ENCODE measurements at regions not wholly inside any gene's neighbourhood (a gene's known extent, or its start where the extent isn't known, plus 50 kb on each side); places are given as distances from the start of the nearest gene placed in this dataset.
"Not testable (repeated sequence)": the region's sequence is repeated elsewhere in the genome, so short reads cannot be mapped to it uniquely, and the experiment has no call there.

DNA sequence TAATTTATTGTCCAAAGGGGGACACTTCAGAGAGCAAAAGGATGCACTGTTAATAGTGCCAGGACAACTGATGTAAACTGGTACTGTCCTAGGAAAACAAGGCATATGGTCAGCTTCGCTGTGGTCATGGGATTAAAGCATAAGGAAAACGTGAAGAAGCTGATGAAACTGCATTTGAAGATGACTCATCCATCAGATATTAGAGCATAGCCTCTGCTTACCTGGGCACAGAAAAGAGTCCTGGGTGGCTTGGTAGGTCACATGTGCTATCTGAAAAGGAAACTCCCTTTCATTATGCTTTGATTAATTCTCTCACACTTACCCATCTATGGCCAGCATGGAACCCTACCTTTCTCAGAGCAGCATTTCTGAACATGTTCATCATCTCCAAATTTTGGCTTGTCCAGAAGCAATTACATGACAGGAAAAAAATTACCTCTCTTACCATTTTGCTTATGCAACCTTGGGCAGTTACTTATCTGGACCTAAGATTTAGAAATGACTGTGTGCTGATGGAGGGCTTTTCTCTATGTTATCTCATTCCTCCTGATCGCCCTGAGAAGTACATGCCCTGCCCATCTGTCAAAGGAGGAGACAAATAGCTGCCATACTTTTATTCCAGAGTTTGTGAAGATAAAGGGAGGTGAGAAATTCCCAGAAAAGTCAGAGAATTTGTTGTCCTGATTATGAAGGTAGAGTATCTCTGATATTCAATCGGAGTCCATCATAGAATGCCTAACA lies 275.3 kb upstream of the SLC14A2 start:
- DNase-seq (no peak), ATAC-seq (ENCODE audit: low FRiP score) (no peak)
- WGBS, 2 donors: 72 to 75% methylated on average over 4 of the region's 4 CpGs
- H3K36me3 ChIP-seq (ENCODE audit: control insufficient read depth in 1 of 2, insufficient read depth in 2 of 2, low read length in 1 of 2): no peaks in the 10 kb centered on the region
- H3K9me3 ChIP-seq (ENCODE audit: control insufficient read depth, low read length): no peaks in the 10 kb centered on the region
- peaks cover 0 to 5% of the 10 kb centered on the region in 2 donors for H3K4me1 ChIP-seq (ENCODE audit: control insufficient read depth in 1 of 2, insufficient read depth in 2 of 2, low read length in 2 of 2)
- no peaks in the 10 kb centered on the region for H3K27me3 ChIP-seq (ENCODE audit: control insufficient read depth in 1 of 2, insufficient read depth in 2 of 2, low read length in 1 of 2)
- H3K27ac ChIP-seq (ENCODE audit: low read depth in 1 of 2, low read length in 2 of 2): no peak overlapping the region
- no peak overlapping the region for H3K4me3 ChIP-seq (ENCODE audit: low read length in 2 of 2)
- intact Hi-C loops (cut with DNase I): loop anchor here in 1 of 2 donors (10.0 kb wide), 1 partner anchor 85 kb away; no protein-coding TSS in a partner anchor

DNA sequence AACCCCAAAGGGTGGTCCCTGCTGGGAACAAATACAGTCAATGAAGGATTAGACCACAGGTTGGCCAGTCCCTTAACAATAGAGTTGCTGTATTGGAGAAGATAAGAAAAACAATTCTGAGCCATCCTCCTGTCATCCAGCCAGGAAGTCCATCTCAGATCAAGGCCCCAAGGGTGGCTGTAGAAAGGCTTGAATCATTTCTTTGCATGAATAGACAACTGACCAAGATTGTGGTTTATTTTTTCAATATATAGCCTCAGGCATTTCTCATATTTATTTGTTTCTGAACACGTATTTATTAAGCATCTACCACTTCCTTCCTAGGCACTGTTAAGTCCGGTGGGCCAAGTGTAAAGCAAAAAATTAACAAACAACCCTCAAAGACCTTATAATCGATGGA lies 274.4 kb upstream of the SLC14A2 start:
- H3K9me3 ChIP-seq (ENCODE audit: control insufficient read depth, low read length): no peaks in the 10 kb centered on the region
- peaks cover 0 to 1% of the 10 kb centered on the region in 2 donors for H3K4me1 ChIP-seq (ENCODE audit: control insufficient read depth in 1 of 2, insufficient read depth in 2 of 2, low read length in 2 of 2)
- no peak for ATAC-seq (ENCODE audit: low FRiP score)
- H3K4me3 ChIP-seq (ENCODE audit: low read length in 2 of 2): no peak overlapping the region
- no peaks in the 10 kb centered on the region for H3K27me3 ChIP-seq (ENCODE audit: control insufficient read depth in 1 of 2, insufficient read depth in 2 of 2, low read length in 1 of 2)
- intact Hi-C loops (cut with DNase I): no loop called here
- no peak for DNase-seq
- 88 to 91% methylated on average over 3 of the region's 3 CpGs for WGBS, 2 donors
- H3K36me3 ChIP-seq (ENCODE audit: control insufficient read depth in 1 of 2, insufficient read depth in 2 of 2, low read length in 1 of 2): no peaks in the 10 kb centered on the region
- H3K27ac ChIP-seq (ENCODE audit: low read depth in 1 of 2, low read length in 2 of 2): no peak overlapping the region

DNA sequence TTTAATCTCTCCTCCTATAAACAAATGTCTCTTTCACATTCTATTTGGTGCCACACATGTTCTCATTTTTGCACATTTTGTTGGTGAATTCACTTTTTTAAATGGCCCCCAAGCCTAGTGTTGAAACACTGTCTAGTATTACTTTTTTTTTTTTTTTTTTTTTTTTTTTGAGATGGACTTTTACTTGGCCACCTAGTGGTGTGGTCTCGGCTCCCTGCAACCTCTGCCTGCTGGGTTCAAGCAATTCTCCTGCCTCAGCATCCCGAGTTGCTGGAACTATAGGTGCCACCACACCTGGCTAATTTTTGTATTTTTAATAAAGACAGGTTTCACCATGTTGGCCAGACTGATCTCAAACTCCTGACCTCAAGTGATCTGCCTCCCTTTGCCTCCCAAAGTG lies 273.8 kb upstream of the SLC14A2 start:
- Histone ChIP-seq H3K27me3 (ENCODE audit: control insufficient read depth in 1 of 2, insufficient read depth in 2 of 2, low read length in 1 of 2) (no peaks in the 10 kb centered on the region), H3K9me3 (ENCODE audit: control insufficient read depth, low read length) (no peaks in the 10 kb centered on the region), H3K27ac (ENCODE audit: low read depth in 1 of 2, low read length in 2 of 2) (no peak overlapping the region), H3K4me1 (ENCODE audit: control insufficient read depth in 1 of 2, insufficient read depth in 2 of 2, low read length in 2 of 2) (no peaks in the 10 kb centered on the region), H3K36me3 (ENCODE audit: control insufficient read depth in 1 of 2, insufficient read depth in 2 of 2, low read length in 1 of 2) (no peaks in the 10 kb centered on the region), H3K4me3 (ENCODE audit: low read length in 2 of 2) (no peak overlapping the region)
- no peak for ATAC-seq (ENCODE audit: low FRiP score)
- intact Hi-C loops (cut with DNase I): no loop called here
- DNase-seq: no peak
- WGBS, 2 donors: 69 to 74% methylated on average over 2 of the region's 2 CpGs

DNA sequence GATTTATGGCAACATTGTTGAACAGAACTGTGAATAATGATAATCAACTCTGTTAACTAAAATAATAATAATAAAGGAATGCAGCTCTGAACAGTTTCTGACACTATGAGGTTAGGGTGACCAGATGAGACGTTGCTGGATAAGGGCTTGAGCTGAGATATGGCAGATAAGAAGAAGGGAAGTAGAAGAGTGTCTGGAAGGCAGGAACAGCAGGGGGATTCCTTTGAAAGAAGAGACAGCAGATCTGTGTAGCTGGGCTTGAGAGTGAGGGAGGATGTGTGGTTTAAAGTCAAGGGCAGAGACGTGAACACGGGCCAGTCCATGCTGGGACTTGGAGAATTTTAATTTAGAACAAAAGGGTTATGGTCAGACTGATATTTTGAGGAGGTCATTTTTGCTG lies 273.1 kb upstream of the SLC14A2 start:
- H3K4me3 ChIP-seq (ENCODE audit: low read length in 2 of 2): no peak overlapping the region
- H3K36me3 ChIP-seq (ENCODE audit: control insufficient read depth in 1 of 2, insufficient read depth in 2 of 2, low read length in 1 of 2): no peaks in the 10 kb centered on the region
- no peak for DNase-seq
- H3K4me1 ChIP-seq (ENCODE audit: control insufficient read depth in 1 of 2, insufficient read depth in 2 of 2, low read length in 2 of 2): no peaks in the 10 kb centered on the region
- H3K27ac ChIP-seq (ENCODE audit: low read depth in 1 of 2, low read length in 2 of 2): no peak overlapping the region
- intact Hi-C loops (cut with DNase I): no loop called here
- no peaks in the 10 kb centered on the region for H3K27me3 ChIP-seq (ENCODE audit: control insufficient read depth in 1 of 2, insufficient read depth in 2 of 2, low read length in 1 of 2)
- no peaks in the 10 kb centered on the region for H3K9me3 ChIP-seq (ENCODE audit: control insufficient read depth, low read length)
- WGBS, 2 donors: 39 to 52% methylated on average over 3 of the region's 3 CpGs
- ATAC-seq (ENCODE audit: low FRiP score): no peak

DNA sequence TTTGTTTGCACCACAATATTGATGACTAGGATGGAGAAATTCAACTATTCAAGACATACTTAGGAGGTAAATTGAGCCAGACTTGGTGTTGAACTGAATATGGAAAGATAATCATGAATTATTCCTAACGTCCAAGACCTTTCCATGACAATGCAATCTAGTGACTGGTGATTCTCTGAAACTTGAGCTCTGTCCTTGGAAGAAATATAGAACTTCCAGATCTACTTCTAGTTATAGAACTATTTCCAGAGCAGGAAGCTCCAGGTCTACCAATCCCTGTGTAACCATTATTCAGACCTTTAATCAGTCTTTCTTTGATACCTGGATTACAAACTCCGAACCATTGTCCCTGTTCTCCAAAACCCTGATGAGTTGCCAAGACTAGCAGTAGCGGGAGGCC lies 272.6 kb upstream of the SLC14A2 start:
- Histone ChIP-seq H3K27me3 (ENCODE audit: control insufficient read depth in 1 of 2, insufficient read depth in 2 of 2, low read length in 1 of 2) (no peaks in the 10 kb centered on the region), H3K36me3 (ENCODE audit: control insufficient read depth in 1 of 2, insufficient read depth in 2 of 2, low read length in 1 of 2) (no peaks in the 10 kb centered on the region), H3K9me3 (ENCODE audit: control insufficient read depth, low read length) (no peaks in the 10 kb centered on the region), H3K27ac (ENCODE audit: low read depth in 1 of 2, low read length in 2 of 2) (no peak overlapping the region), H3K4me1 (ENCODE audit: control insufficient read depth in 1 of 2, insufficient read depth in 2 of 2, low read length in 2 of 2) (no peaks in the 10 kb centered on the region), H3K4me3 (ENCODE audit: low read length in 2 of 2) (no peak overlapping the region)
- 84 to 90% methylated on average over 3 of the region's 3 CpGs for WGBS, 2 donors
- intact Hi-C loops (cut with DNase I): no loop called here
- ATAC-seq (ENCODE audit: low FRiP score) (no peak), DNase-seq (no peak)

DNA sequence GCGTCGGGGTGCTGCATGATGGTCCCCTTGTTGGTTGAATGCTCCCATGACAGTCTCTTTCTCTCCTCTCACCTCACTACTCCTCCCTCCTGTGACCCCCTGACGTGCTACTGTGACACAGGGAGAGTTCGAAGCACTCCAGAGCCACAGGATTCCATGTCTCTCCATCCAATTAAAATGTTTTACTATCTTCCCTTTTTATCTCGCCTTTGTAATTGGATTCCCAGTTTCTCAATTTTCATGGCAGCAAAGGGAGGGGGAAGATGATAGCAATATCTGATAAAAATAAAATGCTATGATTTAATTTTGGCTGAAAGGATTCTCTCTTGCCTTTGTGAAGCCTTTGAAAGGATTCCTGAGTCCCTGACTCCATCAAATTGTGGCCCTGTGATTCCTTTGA lies 271.9 kb upstream of the SLC14A2 start:
- Histone ChIP-seq H3K4me3 (ENCODE audit: low read length in 2 of 2) (no peak overlapping the region), H3K27me3 (ENCODE audit: control insufficient read depth in 1 of 2, insufficient read depth in 2 of 2, low read length in 1 of 2) (no peaks in the 10 kb centered on the region), H3K36me3 (ENCODE audit: control insufficient read depth in 1 of 2, insufficient read depth in 2 of 2, low read length in 1 of 2) (no peaks in the 10 kb centered on the region), H3K9me3 (ENCODE audit: control insufficient read depth, low read length) (no peaks in the 10 kb centered on the region), H3K27ac (ENCODE audit: low read depth in 1 of 2, low read length in 2 of 2) (no peak overlapping the region), H3K4me1 (ENCODE audit: control insufficient read depth in 1 of 2, insufficient read depth in 2 of 2, low read length in 2 of 2) (no peaks in the 10 kb centered on the region)
- no peak for DNase-seq
- intact Hi-C loops (cut with DNase I): no loop called here
- ATAC-seq (ENCODE audit: low FRiP score): no peak
- 85 to 87% methylated on average over 5 of the region's 5 CpGs for WGBS, 2 donors

DNA sequence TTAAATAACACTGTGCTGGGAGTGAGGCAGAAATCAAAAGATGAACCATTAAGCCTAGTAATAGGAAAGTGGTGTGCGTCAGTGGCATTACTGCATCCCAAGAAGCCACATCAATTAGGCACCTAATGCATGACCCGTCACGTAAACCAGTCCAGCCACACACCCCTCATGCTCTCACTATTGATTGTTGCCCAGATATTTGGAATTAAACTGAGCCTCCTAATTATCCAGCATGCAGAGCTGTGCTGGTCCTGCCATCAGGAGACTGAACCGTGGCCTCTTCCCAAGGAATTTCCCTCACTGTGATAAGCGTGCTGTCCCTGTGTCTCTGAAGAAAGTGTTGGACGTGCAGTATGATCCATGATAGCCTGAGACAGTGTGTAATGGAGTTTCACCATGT lies 270.6 kb upstream of the SLC14A2 start:
- H3K36me3 ChIP-seq (ENCODE audit: control insufficient read depth in 1 of 2, insufficient read depth in 2 of 2, low read length in 1 of 2); H3K9me3 ChIP-seq (ENCODE audit: control insufficient read depth, low read length); H3K27ac ChIP-seq (ENCODE audit: low read depth in 1 of 2, low read length in 2 of 2); H3K4me1 ChIP-seq (ENCODE audit: control insufficient read depth in 1 of 2, insufficient read depth in 2 of 2, low read length in 2 of 2); ATAC-seq (ENCODE audit: low FRiP score); DNase-seq; intact Hi-C loops (cut with DNase I); H3K4me3 ChIP-seq (ENCODE audit: low read length in 2 of 2); H3K27me3 ChIP-seq (ENCODE audit: control insufficient read depth in 1 of 2, insufficient read depth in 2 of 2, low read length in 1 of 2): not testable (repeated sequence)
- 72 to 77% methylated on average over 6 of the region's 6 CpGs for WGBS, 2 donors

DNA sequence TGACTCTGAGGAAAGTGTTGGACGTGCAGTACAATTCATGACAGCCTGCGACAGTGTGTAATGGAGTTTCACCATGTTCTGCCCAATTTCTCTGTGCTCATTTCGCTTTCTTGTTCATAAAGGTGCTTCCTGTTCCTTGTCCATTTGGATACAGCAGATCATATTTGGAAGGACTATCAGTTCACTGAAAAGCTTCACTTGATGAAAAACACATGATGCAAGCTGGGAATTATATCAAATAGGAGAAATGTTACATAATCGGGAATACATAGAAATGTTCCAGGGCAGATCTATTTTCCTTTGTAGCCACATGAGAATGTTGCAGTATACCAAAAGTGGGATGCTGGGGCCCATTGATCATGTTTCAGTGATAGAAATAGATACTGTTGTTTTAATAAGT lies 266.3 kb upstream of the SLC14A2 start:
- intact Hi-C loops (cut with DNase I): no loop called here
- Histone ChIP-seq H3K36me3 (ENCODE audit: control insufficient read depth in 1 of 2, insufficient read depth in 2 of 2, low read length in 1 of 2) (no peaks in the 10 kb centered on the region), H3K27me3 (ENCODE audit: control insufficient read depth in 1 of 2, insufficient read depth in 2 of 2, low read length in 1 of 2) (peaks cover 0 to 3% of the 10 kb centered on the region in 2 donors), H3K4me1 (ENCODE audit: control insufficient read depth in 1 of 2, insufficient read depth in 2 of 2, low read length in 2 of 2) (no peaks in the 10 kb centered on the region), H3K27ac (ENCODE audit: low read depth in 1 of 2, low read length in 2 of 2) (no peak overlapping the region), H3K4me3 (ENCODE audit: low read length in 2 of 2) (no peak overlapping the region), H3K9me3 (ENCODE audit: control insufficient read depth, low read length) (no peaks in the 10 kb centered on the region)
- ATAC-seq (ENCODE audit: low FRiP score) (peak; percentile 61), DNase-seq (no peak)
- WGBS, 2 donors: 80 to 81% methylated on average over 4 of the region's 4 CpGs

DNA sequence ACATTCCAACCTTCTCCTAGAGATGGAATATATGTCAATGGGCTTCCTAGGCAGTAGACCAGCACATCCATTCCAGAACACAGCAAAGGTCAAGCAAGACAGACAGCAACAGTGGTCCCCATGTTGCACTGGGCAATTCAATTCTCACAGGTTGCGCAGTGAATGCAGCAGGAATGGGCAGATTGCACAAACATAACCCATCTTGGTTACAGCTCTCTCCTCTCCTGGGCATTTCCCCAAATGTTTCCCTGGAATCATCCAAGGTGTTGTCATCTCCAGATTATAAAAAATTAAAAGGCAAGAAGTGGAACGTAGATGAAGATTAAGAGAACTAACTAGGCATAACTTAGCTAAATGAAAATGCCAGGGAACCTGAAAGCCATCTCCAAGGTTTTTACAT lies 265.8 kb upstream of the SLC14A2 start:
- DNase-seq (no peak), ATAC-seq (ENCODE audit: low FRiP score) (peak; percentile 6)
- 82 to 88% methylated on average over 2 of the region's 2 CpGs for WGBS, 2 donors
- Histone ChIP-seq H3K4me3 (ENCODE audit: low read length in 2 of 2) (no peak overlapping the region), H3K4me1 (ENCODE audit: control insufficient read depth in 1 of 2, insufficient read depth in 2 of 2, low read length in 2 of 2) (no peaks in the 10 kb centered on the region), H3K36me3 (ENCODE audit: control insufficient read depth in 1 of 2, insufficient read depth in 2 of 2, low read length in 1 of 2) (no peaks in the 10 kb centered on the region), H3K27ac (ENCODE audit: low read depth in 1 of 2, low read length in 2 of 2) (no peak overlapping the region), H3K27me3 (ENCODE audit: control insufficient read depth in 1 of 2, insufficient read depth in 2 of 2, low read length in 1 of 2) (peaks cover 0 to 3% of the 10 kb centered on the region in 2 donors), H3K9me3 (ENCODE audit: control insufficient read depth, low read length) (no peaks in the 10 kb centered on the region)
- intact Hi-C loops (cut with DNase I): no loop called here

Data from aorta (tissue), 5 donors.